K562 (cell line): ENCODE measurements at regions not wholly inside any gene's neighbourhood (a gene's known extent, or its start where the extent isn't known, plus 50 kb on each side); places are given as distances from the start of the nearest gene placed in this dataset.

Experiments used
- ATAC-seq: fragments of 200-7000 bp; cut with Tn5 transposase; 3 replicates; pipeline ENCODE4 v1.9.1; 2020; ENCODE audit warnings: moderate library complexity
- BruUV-seq: library from RNA; stranded (reverse); fragments of 400-500 nt; replicated peaks from 2 replicates; lab custom pipeline; 2021; lab: Mats Ljungman, UMichigan
- CTCF ChIA-PET: fragments of 300-600 bp; formaldehyde crosslinking; extraction: SDS; loops from one replicate; lab custom pipeline; 2021; ENCODE audit warnings: low intra/inter-chr PET ratio; lab: Yijun Ruan, JAX
- POLR2A ChIA-PET: fragments of 300-600, 350-650 bp; sonication (Branson Sonifier 250); formaldehyde crosslinking; extraction: SDS; loops from one replicate; lab custom pipeline; 2021; ENCODE audit warnings: antibody characterized with exemption, inconsistent platforms; lab: Yijun Ruan, JAX
- DNase-seq, 4 experiments: peaks; one replicate each; pipeline versions ENCODE4 v3.0.0 to v3.0.0-alpha.2; 2011 to 2018; ENCODE audit warnings: low spot score in 3 of 4, mixed read lengths in 3 of 4; ENCODE audit errors: extremely low read depth in 1 of 4
- FAIRE-seq: peaks from 2 replicates; lab custom pipeline; 2011; peaks lifted over from hg19 to GRCh38; lab: Jason Lieb, UNC
- H2AFZ ChIP-seq: 2 replicates; pipeline ENCODE4 v1.6.0; 2011; ENCODE audit warnings: low read depth, low read length, control low read depth, inconsistent platforms
- H3K27ac ChIP-seq: fragments of 200-600 bp; 3 replicates; pipeline ENCODE4 v1.8.0; 2011; ENCODE audit warnings: low read depth, mild to moderate bottlenecking, control low read depth, inconsistent platforms, low read length, moderate library complexity, mixed read lengths; ENCODE audit errors: extremely low read depth
- H3K27me3 ChIP-seq, 2 experiments: fragments of 300-600 bp in 1 of 2; 2 replicates in 1 of 2; 3 replicates in 1 of 2; pipeline versions ENCODE4 v1.6.0 to v1.8.0; 2011; ENCODE audit warnings: inconsistent platforms in 2 of 2, low read length in 2 of 2, mild to moderate bottlenecking in 1 of 2, mixed read lengths in 1 of 2, moderate library complexity in 1 of 2; ENCODE audit not compliant: control insufficient read depth in 2 of 2, insufficient read depth in 2 of 2
- H3K36me3 ChIP-seq: fragments of 300-600 bp; 3 replicates; pipeline ENCODE4 v1.8.0; 2011; ENCODE audit warnings: mild to moderate bottlenecking, low read length, inconsistent platforms; ENCODE audit not compliant: control insufficient read depth, insufficient read depth
- H3K4me1 ChIP-seq, 2 experiments: fragments of 200-600 bp in 1 of 2; replicated peaks in 1 of 2; 2 replicates in 1 of 2; 3 replicates in 1 of 2; pipeline versions ENCODE4 v1.5.1 to v1.8.0; 2011; ENCODE audit warnings: inconsistent platforms in 2 of 2, low read length in 2 of 2, mild to moderate bottlenecking in 1 of 2, mixed read lengths in 1 of 2, moderate library complexity in 1 of 2; ENCODE audit not compliant: control insufficient read depth in 2 of 2, insufficient read depth in 2 of 2
- H3K4me2 ChIP-seq: 2 replicates; pipeline ENCODE4 v1.6.1; 2011; ENCODE audit warnings: low read length, control low read depth, inconsistent platforms, mixed read lengths; ENCODE audit not compliant: insufficient read depth
- H3K4me3 ChIP-seq: fragments of 200-600 bp; sonication (generic), shearing (Covaris generic); 2 replicates; pipeline ENCODE4 v1.5.1; 2016; ENCODE audit warnings: control low read depth, inconsistent platforms
- H3K79me2 ChIP-seq: fragments of 200-600 bp; 3 replicates; pipeline ENCODE4 v1.8.0; 2011; ENCODE audit warnings: low read length, inconsistent platforms; ENCODE audit not compliant: control insufficient read depth, insufficient read depth
- H3K9ac ChIP-seq, 2 experiments: 2 replicates each; pipeline versions ENCODE4 v1.6.0 to v1.6.1; 2011; ENCODE audit warnings: low read depth in 2 of 2, low read length in 2 of 2, control low read depth in 1 of 2, inconsistent platforms in 1 of 2, mild to moderate bottlenecking in 1 of 2, mixed read lengths in 1 of 2; ENCODE audit not compliant: insufficient read depth in 1 of 2
- H3K9me1 ChIP-seq: one replicate; pipeline ENCODE4 v1.6.0; 2011; ENCODE audit warnings: inconsistent platforms, mild to moderate bottlenecking, low read length, moderate library complexity; ENCODE audit not compliant: control insufficient read depth, insufficient read depth
- H3K9me3 ChIP-seq: replicated peaks from 2 replicates; pipeline ENCODE4 v1.5.1; 2011; ENCODE audit warnings: low read depth, low read length, inconsistent platforms; ENCODE audit not compliant: control insufficient read depth, insufficient read depth
- H4K20me1 ChIP-seq: replicated peaks from 2 replicates; pipeline ENCODE4 v1.6.1; 2011; ENCODE audit warnings: low read length, inconsistent platforms, mixed read lengths; ENCODE audit not compliant: control insufficient read depth, insufficient read depth
- CEBPB ChIP-seq: fragments of 450-650 bp; IDR thresholded peaks from 2 replicates; pipeline ENCODE4 v1.6.1; 2016; ENCODE audit warnings: missing genetic modification characterization, missing compliant biosample characterization
- CEBPG ChIP-seq, 3 experiments: fragments of 200-800 bp in 1 of 3; sonication (Bioruptor generic) in 1 of 3; sonication (generic) in 1 of 3; formaldehyde crosslinking in 1 of 3; IDR thresholded peaks in 2 of 3; conservative IDR thresholded peaks in 1 of 3; 2 replicates each; pipeline versions ENCODE4 v1.6.1 to v1.8.0; 2016 to 2022; ENCODE audit warnings: missing compliant biosample characterization in 2 of 3, missing genetic modification characterization in 2 of 3, mild to moderate bottlenecking in 1 of 3, missing genetic modification reagents in 1 of 3
- HNRNPUL1 ChIP-seq: fragments of 200-400 bp; formaldehyde crosslinking; IDR thresholded peaks from 2 replicates; pipeline ENCODE4 v1.6.1; 2017; ENCODE audit warnings: low read length
- POLR3A ChIP-seq: IDR thresholded peaks from 2 replicates; pipeline ENCODE4 v1.6.1; 2011; ENCODE audit warnings: borderline replicate concordance, mild to moderate bottlenecking, moderate library complexity; ENCODE audit not compliant: insufficient read length, insufficient read depth; ENCODE audit errors: extremely low read depth
- RAD21 ChIP-seq, 2 experiments: fragments of 250-450 bp in 1 of 2; fragments of 450-650 bp in 1 of 2; sonication (Bioruptor Pico) in 1 of 2; formaldehyde crosslinking in 1 of 2; IDR thresholded peaks in 1 of 2; conservative IDR thresholded peaks in 1 of 2; 2 replicates each; pipeline versions ENCODE4 v1.4.0 to v1.8.0; 2020 to 2022; ENCODE audit warnings: mild to moderate bottlenecking in 2 of 2, moderate library complexity in 1 of 2
- RAD51 ChIP-seq: fragments of 450-650 bp; IDR thresholded peaks from 2 replicates; pipeline ENCODE4 v1.7.1; 2016; ENCODE audit warnings: low read depth, mild to moderate bottlenecking, borderline replicate concordance
- SMC3 ChIP-seq: conservative IDR thresholded peaks from 2 replicates; pipeline ENCODE4 v1.6.1; 2011; ENCODE audit warnings: low read depth, low read length, improper control_type of control experiment; ENCODE audit not compliant: insufficient read depth
- YBX1 ChIP-seq: fragments of 450-650 bp; IDR thresholded peaks from 2 replicates; pipeline ENCODE4 v1.7.1; 2016; ENCODE audit warnings: mild to moderate bottlenecking
- WGBS: fragments of 100-300 bp; shearing (Covaris generic); methylation state at CpG from one replicate; pipeline ENCODE4 v1.1.6; 2016; ENCODE audit warnings: low coverage, mixed read lengths; ENCODE audit not compliant: insufficient coverage; ENCODE audit errors: missing lambda C conversion rate; 5-methylcytosine and 5-hydroxymethylcytosine counted together
- in situ Hi-C: fragments of 300-500 bp; cut with MboI; formaldehyde crosslinking; loops from 4 replicates; pipeline ENCODE4 v1.15.0; 2018; ENCODE audit warnings: inconsistent platforms, mixed read lengths
- intact Hi-C: fragments of 100-400 bp; cut with micrococcal nuclease; formaldehyde crosslinking; loops from 2 replicates; pipeline ENCODE4 v1.14.2; 2022
- TF ChIP-seq, protein P1 (sequence below), 3 experiments: IDR thresholded peaks in 2 of 3; conservative IDR thresholded peaks in 1 of 3; 2 replicates each; pipeline ENCODE4 v1.5.1; 2011 to 2012; ENCODE audit warnings: low read length in 3 of 3, mild to moderate bottlenecking in 3 of 3, control low read depth in 2 of 3, improper control_type of control experiment in 1 of 3, inconsistent platforms in 1 of 3, low read depth in 1 of 3, mixed read lengths in 1 of 3, moderate library complexity in 1 of 3; ENCODE audit not compliant: insufficient read depth in 2 of 3

DNA sequence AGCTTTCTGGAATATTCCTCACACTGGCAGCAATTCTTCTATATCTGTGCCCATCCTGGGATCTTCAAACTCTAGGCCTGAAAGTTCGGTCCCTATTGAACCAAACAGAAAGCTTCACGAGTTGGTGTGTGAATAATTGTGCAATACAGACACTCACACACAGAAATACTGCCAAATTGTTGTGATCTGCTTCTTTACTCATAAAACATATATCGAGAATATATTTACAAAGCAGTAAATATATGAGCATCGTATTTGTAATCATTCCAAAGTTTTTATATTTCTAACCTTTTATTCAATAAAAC, 56.6 kb upstream of the BEX4 start:
- in situ Hi-C loops, result no loop called here

DNA sequence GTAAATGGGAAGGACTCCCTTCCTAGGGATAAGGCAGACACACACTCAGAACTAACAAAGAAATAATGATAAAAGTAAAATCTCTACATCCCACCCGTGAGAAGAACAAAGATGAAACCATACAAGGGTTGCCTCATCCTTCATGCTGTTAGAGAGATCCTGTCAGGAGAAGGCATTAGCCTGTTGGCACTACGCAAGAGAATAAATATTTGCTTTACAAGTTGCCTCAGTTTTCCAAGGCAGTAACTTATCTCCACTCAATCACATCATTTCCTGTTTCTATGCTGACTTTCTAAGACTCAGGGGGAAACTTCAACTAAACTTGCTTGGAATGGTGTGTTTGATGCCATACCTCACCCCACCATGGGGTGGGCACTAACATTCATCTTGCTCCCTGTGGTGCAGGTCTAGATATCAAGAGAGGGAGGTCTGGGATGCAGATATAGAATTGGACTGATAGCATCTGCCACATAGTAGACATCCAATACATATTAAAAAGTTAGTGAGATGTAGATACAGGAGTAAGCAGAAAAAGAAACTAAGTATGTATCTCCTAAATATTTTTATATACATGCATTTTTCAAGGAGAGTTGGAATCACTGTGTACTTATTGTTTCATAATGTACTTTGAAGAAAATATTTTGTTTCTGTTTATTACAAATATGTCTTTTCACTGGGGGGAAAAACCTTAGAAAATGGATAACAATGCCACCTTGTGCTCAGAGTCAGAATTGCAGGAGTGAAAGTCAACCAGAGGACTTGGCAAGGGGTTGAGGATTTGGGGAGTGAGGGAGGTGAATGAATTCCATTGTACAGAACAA, 57.2 kb upstream of the BEX4 start:
- no peaks in the 10 kb centered on the region for H4K20me1 ChIP-seq
- intact Hi-C loops, result loop anchor here (1.0 to 5.0 kb wide), 2 partner anchors 55 to 206 kb away; no protein-coding TSS in a partner anchor
- H2AFZ ChIP-seq, result no peak overlapping the region
- ChIA-PET CTCF (interaction anchor here (0.7 to 1.2 kb wide), 3 partner anchors 205 to 224 kb away, joined by 4 read pairs; no protein-coding TSS in a partner anchor), POLR2A (interaction anchor here (0.5 kb wide), 1 partner anchor 19 kb away, joined by 3 read pairs; no protein-coding TSS in a partner anchor)
- 44% methylated on average over 2 of the region's 2 CpGs for WGBS
- H3K9me3 ChIP-seq, result no peaks in the 10 kb centered on the region
- H3K27me3 ChIP-seq, result no peaks in the 10 kb centered on the region
- no peak overlapping the region for H3K4me3 ChIP-seq
- peak; percentile 29 to 60 (median 33) for DNase-seq
- H3K4me2 ChIP-seq, result no peak overlapping the region
- in situ Hi-C loops, result no loop called here
- ATAC-seq, result peak; percentile 71; the same call in 2 of the 3 replicates
- no peaks in the 10 kb centered on the region for H3K9me1 ChIP-seq
- peak; percentile 70 for FAIRE-seq
- H3K4me1 ChIP-seq, result no peaks in the 10 kb centered on the region
- H3K27ac ChIP-seq, result no peak overlapping the region
- no peak overlapping the region for H3K9ac ChIP-seq
- BruUV-seq, result no TSS peak
- no peaks in the 10 kb centered on the region for H3K79me2 ChIP-seq
- no peaks in the 10 kb centered on the region for H3K36me3 ChIP-seq
- TF ChIP-seq, protein P1, sequence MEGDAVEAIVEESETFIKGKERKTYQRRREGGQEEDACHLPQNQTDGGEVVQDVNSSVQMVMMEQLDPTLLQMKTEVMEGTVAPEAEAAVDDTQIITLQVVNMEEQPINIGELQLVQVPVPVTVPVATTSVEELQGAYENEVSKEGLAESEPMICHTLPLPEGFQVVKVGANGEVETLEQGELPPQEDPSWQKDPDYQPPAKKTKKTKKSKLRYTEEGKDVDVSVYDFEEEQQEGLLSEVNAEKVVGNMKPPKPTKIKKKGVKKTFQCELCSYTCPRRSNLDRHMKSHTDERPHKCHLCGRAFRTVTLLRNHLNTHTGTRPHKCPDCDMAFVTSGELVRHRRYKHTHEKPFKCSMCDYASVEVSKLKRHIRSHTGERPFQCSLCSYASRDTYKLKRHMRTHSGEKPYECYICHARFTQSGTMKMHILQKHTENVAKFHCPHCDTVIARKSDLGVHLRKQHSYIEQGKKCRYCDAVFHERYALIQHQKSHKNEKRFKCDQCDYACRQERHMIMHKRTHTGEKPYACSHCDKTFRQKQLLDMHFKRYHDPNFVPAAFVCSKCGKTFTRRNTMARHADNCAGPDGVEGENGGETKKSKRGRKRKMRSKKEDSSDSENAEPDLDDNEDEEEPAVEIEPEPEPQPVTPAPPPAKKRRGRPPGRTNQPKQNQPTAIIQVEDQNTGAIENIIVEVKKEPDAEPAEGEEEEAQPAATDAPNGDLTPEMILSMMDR (IDR thresholded peaks at IDR 0.05 in 2 of 3, conservative IDR thresholded peaks at IDR 0.05 in 1 of 3; ENCODE audit: insufficient read depth in 2 of 3, low read depth in 1 of 3, low read length in 3 of 3), result peak; percentile 59 to 75 (median 64); a peak in 5 of 6 replicates
- TF ChIP-seq POLR3A (no peak), SMC3 (peak; percentile 38; the same call in 1 of the 2 replicates)

More for the DNA sequence above, 56.6 kb upstream of the BEX4 start:
- Histone ChIP-seq H3K9ac (no peak overlapping the region), H3K9me1 (no peaks in the 10 kb centered on the region), H3K27ac (no peak overlapping the region), H4K20me1 (no peaks in the 10 kb centered on the region), H3K4me1 (no peaks in the 10 kb centered on the region), H3K79me2 (no peaks in the 10 kb centered on the region), H3K36me3 (no peaks in the 10 kb centered on the region), H3K4me3 (no peak overlapping the region), H2AFZ (no peak overlapping the region), H3K9me3 (no peaks in the 10 kb centered on the region), H3K4me2 (no peak overlapping the region), H3K27me3 (no peaks in the 10 kb centered on the region)
- TF ChIP-seq YBX1, result no peak
- TF ChIP-seq RAD21 (CRISPR knock-in tag; conservative IDR thresholded peaks at IDR 0.05 in 1 of 2, IDR thresholded peaks at IDR 0.05 in 1 of 2), result 0 out of 4 replicates have a peak, but pooled peaks of 1 of the 2 experiments have one; percentile 0
- no peak for TF ChIP-seq RAD51
- TF ChIP-seq CEBPB, result peak; percentile 86
- no peak for TF ChIP-seq CEBPG (CRISPR knock-in tag; IDR thresholded peaks at IDR 0.05)
- TF ChIP-seq CEBPG (tag; conservative IDR thresholded peaks at IDR 0.05 in 1 of 2, IDR thresholded peaks at IDR 0.05 in 1 of 2), result peak; percentile 33 to 83; a peak in 3 of 4 replicates
- no peak for TF ChIP-seq HNRNPUL1
- 16% methylated on average over 4 of the region's 4 CpGs for WGBS
- POLR2A ChIA-PET, result interaction anchor here (0.5 kb wide), 1 partner anchor 18 kb away, joined by 3 read pairs; no protein-coding TSS in a partner anchor
- no peak for FAIRE-seq
- no TSS peak for BruUV-seq
- ATAC-seq, result no peak
- DNase-seq, result no peak
- CTCF ChIA-PET, result interaction anchor here (0.7 to 1.0 kb wide), 2 partner anchors 206 to 207 kb away, joined by 4 read pairs; no protein-coding TSS in a partner anchor
- intact Hi-C loops, result loop anchor here (1.0 to 5.0 kb wide), 2 partner anchors 56 to 207 kb away; no protein-coding TSS in a partner anchor
